Mesothelial cell of epicardium (in vitro differentiated cells): ENCODE measurements at regions not wholly inside any gene's neighbourhood (a gene's known extent, or its start where the extent isn't known, plus 50 kb on each side); places are given as distances from the start of the nearest gene placed in this dataset.

Experiments
- DNase-seq, 2 experiments: peaks; one replicate each; pipeline ENCODE4 v3.0.0; 2021; ENCODE audit warnings: low spot score in 2 of 2; ENCODE audit not compliant: unreplicated experiment in 2 of 2
- H3K27ac Mint-ChIP-seq: 2 replicates; pipeline ENCODE4 v1.8.0; 2021; ENCODE audit warnings: mixed read lengths
- H3K27me3 Mint-ChIP-seq: 2 replicates; pipeline ENCODE4 v1.8.0; 2021; ENCODE audit warnings: low read depth, mixed read lengths
- H3K36me3 Mint-ChIP-seq: 2 replicates; pipeline ENCODE4 v1.8.0; 2021; ENCODE audit warnings: mixed read lengths
- H3K4me1 Mint-ChIP-seq: 2 replicates; pipeline ENCODE4 v1.8.0; 2021; ENCODE audit warnings: mixed read lengths
- H3K4me3 Mint-ChIP-seq: 2 replicates; pipeline ENCODE4 v1.8.0; 2021; ENCODE audit warnings: mild to moderate bottlenecking, moderate library complexity, mixed read lengths
- H3K9me3 Mint-ChIP-seq: 2 replicates; pipeline ENCODE4 v1.8.0; 2021; ENCODE audit warnings: mixed read lengths
- TF ChIP-seq, protein P1 (sequence below): fragments of 200-600 bp; sonication (generic); IDR thresholded peaks from one replicate; pipeline ENCODE4 v1.5.0; 2021; ENCODE audit warnings: antibody characterized with exemption; ENCODE audit not compliant: unreplicated experiment

DNA sequence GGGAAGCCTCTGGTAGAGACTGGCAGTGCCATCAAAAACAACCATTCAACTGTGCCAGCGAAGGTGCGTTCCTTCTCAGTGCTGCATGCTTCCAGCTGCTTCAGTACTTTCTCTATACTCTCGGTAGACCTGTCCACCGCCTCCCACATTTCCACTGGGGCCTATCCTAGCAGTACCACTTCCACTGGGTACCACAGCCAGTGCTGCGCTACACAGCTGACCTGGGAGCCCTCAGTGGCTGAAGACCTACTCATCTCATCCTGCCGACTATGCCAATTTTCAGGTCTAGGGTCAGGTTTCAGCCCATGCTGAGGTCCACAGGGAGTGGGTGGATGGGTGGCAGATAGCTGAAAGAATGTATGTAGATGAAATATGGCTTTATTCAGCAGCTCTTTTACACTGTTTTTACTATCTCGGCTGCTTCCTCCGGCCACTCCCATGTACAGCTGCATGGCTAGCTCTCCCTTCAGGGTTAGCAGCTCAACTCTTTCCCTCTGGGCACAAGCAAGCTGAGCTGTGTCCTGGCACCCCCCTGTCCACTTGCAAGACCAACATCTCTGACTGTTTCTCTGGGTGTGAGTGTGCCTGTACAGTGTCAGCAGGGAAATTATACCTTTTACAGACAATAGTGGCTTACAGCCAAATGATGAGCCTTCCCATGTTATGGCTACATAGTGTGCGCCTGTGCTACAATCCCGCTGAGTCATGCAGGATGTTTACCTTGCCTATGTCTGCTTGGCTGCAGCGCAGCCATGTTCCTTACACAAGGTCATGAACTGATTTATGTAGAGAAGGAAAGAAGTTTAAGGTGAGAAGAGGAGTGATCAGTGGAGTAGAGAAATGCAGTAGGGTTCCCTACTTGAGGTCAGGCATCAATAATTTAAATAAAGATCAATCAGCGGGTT is 125.7 kb upstream of the DDHD1 start:
- H3K36me3 Mint-ChIP-seq: peaks cover 6% of the 10 kb centered on the region
- H3K27ac Mint-ChIP-seq: no peak overlapping the region
- TF ChIP-seq, protein P1, sequence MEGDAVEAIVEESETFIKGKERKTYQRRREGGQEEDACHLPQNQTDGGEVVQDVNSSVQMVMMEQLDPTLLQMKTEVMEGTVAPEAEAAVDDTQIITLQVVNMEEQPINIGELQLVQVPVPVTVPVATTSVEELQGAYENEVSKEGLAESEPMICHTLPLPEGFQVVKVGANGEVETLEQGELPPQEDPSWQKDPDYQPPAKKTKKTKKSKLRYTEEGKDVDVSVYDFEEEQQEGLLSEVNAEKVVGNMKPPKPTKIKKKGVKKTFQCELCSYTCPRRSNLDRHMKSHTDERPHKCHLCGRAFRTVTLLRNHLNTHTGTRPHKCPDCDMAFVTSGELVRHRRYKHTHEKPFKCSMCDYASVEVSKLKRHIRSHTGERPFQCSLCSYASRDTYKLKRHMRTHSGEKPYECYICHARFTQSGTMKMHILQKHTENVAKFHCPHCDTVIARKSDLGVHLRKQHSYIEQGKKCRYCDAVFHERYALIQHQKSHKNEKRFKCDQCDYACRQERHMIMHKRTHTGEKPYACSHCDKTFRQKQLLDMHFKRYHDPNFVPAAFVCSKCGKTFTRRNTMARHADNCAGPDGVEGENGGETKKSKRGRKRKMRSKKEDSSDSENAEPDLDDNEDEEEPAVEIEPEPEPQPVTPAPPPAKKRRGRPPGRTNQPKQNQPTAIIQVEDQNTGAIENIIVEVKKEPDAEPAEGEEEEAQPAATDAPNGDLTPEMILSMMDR: no peak
- H3K4me3 Mint-ChIP-seq: no peak overlapping the region
- H3K4me1 Mint-ChIP-seq: no peaks in the 10 kb centered on the region
- DNase-seq: no peak
- peaks cover 23% of the 10 kb centered on the region for H3K9me3 Mint-ChIP-seq
- no peaks in the 10 kb centered on the region for H3K27me3 Mint-ChIP-seq

DNA sequence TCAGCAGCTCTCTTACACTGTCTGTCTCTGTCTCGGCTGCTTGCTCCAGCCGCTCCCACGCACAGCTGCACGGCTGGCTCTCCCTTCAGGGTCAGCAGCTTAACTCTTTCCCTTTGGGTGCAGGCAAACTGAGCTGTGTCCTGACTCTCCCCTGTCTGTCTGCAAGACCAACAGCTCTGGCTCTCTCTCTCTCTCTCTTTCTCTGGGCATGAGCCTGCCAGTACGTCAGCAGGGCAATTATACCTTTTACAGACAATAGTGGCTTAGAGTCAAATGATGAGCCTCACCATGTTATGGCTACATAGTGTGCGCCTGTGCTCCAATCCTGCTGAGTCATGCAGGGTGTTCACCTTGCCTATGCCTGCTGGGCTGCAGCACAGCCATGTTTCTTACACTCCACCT is 120.5 kb upstream of the DDHD1 start:
- H3K9me3 Mint-ChIP-seq: peaks cover 3% of the 10 kb centered on the region
- no peak for DNase-seq
- TF ChIP-seq, protein P1: no peak
- no peak overlapping the region for H3K4me3 Mint-ChIP-seq
- H3K27ac Mint-ChIP-seq: no peak overlapping the region
- no peaks in the 10 kb centered on the region for H3K27me3 Mint-ChIP-seq
- no peaks in the 10 kb centered on the region for H3K36me3 Mint-ChIP-seq
- H3K4me1 Mint-ChIP-seq: no peaks in the 10 kb centered on the region

DNA sequence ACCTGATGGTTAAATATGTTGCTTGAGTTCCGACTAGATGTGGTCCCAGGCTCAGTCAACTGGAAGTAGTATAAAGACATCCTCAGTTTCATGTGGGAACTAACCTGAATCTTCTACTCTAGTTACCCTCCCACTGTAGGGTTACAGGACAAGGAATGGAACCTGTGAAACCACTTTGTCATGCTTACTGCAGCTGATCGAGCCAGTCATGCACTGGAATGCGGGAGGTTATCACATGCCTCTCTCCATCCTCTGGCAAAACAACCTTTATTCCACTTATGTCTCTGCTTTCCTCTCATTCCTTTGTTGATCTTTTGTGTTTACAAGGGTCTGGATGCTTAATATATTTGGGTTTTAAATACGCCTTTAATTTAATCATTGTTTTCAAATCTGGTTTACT is 111.9 kb upstream of the DDHD1 start:
- H3K36me3 Mint-ChIP-seq: peaks cover 12% of the 10 kb centered on the region
- TF ChIP-seq, protein P1: no peak
- H3K9me3 Mint-ChIP-seq: peaks cover 50% of the 10 kb centered on the region
- H3K27me3 Mint-ChIP-seq: no peaks in the 10 kb centered on the region
- no peak for DNase-seq
- H3K4me1 Mint-ChIP-seq: no peaks in the 10 kb centered on the region
- no peak overlapping the region for H3K27ac Mint-ChIP-seq
- H3K4me3 Mint-ChIP-seq: no peak overlapping the region

DNA sequence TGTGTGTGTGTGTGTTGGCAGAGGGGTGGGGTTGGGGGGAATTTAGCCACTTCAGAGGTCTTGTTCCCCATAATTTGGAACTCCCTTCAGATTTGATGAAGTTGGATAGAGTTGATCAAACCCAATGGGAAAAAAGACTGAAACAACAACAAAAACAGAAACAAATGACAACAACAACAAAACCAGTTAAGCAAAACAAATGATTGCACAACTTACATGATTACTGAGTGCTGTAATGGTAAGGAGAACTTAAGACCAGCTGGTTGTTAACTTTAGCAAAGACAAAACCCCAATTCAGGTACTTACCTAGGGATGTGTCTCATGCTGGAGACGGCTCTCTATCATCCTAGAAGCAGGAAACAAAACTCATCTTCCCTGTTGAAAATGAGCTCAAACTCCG is 107.8 kb upstream of the DDHD1 start:
- H3K36me3 Mint-ChIP-seq: peaks cover 14% of the 10 kb centered on the region
- no peak overlapping the region for H3K4me3 Mint-ChIP-seq
- TF ChIP-seq, protein P1: no peak
- DNase-seq: no peak
- no peaks in the 10 kb centered on the region for H3K4me1 Mint-ChIP-seq
- H3K27me3 Mint-ChIP-seq: no peaks in the 10 kb centered on the region
- H3K9me3 Mint-ChIP-seq: peaks cover 55% of the 10 kb centered on the region
- H3K27ac Mint-ChIP-seq: no peak overlapping the region

DNA sequence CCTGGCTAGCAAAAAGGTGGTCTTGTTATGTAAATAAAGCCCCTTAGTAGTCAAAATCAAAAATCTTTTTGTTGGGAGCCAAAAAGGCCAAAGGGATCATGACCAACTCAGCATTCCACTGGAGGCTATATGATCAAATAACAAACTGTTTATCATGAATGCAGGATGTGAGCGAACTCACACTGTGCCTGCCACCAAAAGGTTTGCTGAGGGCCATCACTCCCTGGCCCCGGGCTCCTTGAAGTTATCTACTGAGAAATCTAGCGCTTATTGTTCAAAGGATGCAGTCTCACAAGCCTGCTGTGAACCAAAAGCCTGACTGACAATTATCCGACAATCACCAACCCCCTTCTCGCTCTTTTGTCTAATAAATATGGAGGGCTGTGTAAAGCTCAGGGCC is 107.2 kb upstream of the DDHD1 start:
- peaks cover 51% of the 10 kb centered on the region for H3K9me3 Mint-ChIP-seq
- no peaks in the 10 kb centered on the region for H3K4me1 Mint-ChIP-seq
- no peaks in the 10 kb centered on the region for H3K27me3 Mint-ChIP-seq
- no peak overlapping the region for H3K27ac Mint-ChIP-seq
- H3K4me3 Mint-ChIP-seq: no peak overlapping the region
- H3K36me3 Mint-ChIP-seq: peaks cover 14% of the 10 kb centered on the region
- TF ChIP-seq, protein P1: no peak
- no peak for DNase-seq
